Fibroblast of the aortic adventitia (primary cell): ENCODE measurements at regions not wholly inside any gene's neighbourhood (a gene's known extent, or its start where the extent isn't known, plus 50 kb on each side); places are given as distances from the start of the nearest gene placed in this dataset.

ENCODE experiments used
- DNase-seq: peaks from one replicate; pipeline ENCODE4 v3.0.0-alpha.2; 2010; ENCODE audit warnings: low read depth
- H3K4me3 ChIP-seq: 2 replicates; pipeline ENCODE4 v1.5.1; 2011; ENCODE audit warnings: low read depth, mild to moderate bottlenecking, control low read depth, low read length, moderate library complexity
- CTCF ChIP-seq: IDR thresholded peaks from 2 replicates; pipeline ENCODE4 v1.5.1; 2011; ENCODE audit warnings: mild to moderate bottlenecking, low read length, control low read depth, inconsistent platforms; ENCODE audit not compliant: insufficient read depth

- no peak overlapping the region for H3K4me3 ChIP-seq
- DNase-seq: no peak
- no peak for TF ChIP-seq CTCF
Measured at GRCh38 chr10:70939441-70940003, 51.2 kb upstream of the PCBD1 start.

- no peak overlapping the region for H3K4me3 ChIP-seq
- TF ChIP-seq CTCF: no peak
- DNase-seq: peak; percentile 34
Measured at GRCh38 chr10:70940834-70941568, 52.6 kb upstream of the PCBD1 start.

- DNase-seq: no peak
- H3K4me3 ChIP-seq: no peak overlapping the region
- TF ChIP-seq CTCF: no peak
Measured at GRCh38 chr10:70942125-70942524, 53.8 kb upstream of the PCBD1 start.

GRCh38 chr10:70942725-70943124, 54.4 kb upstream of the PCBD1 start:
- no peak for DNase-seq
- no peak for TF ChIP-seq CTCF
- no peak overlapping the region for H3K4me3 ChIP-seq

- no peak for TF ChIP-seq CTCF
- no peak overlapping the region for H3K4me3 ChIP-seq
- DNase-seq: no peak
Measured at GRCh38 chr10:70943249-70943648, 54.9 kb upstream of the PCBD1 start.

GRCh38 chr10:70943841-70944466, 55.6 kb upstream of the PCBD1 start:
- TF ChIP-seq CTCF: no peak
- no peak overlapping the region for H3K4me3 ChIP-seq
- no peak for DNase-seq
